HG03565 (cell line): ENCODE measurements at regions not wholly inside any gene's neighbourhood (a gene's known extent, or its start where the extent isn't known, plus 50 kb on each side); places are given as distances from the start of the nearest gene placed in this dataset.

Source experiments
- ATAC-seq: cut with Tn5 transposase; IDR thresholded peaks from one replicate; pipeline ENCODE4 v1.9.1; 2021; ENCODE audit warnings: mild to moderate bottlenecking, moderate library complexity; ENCODE audit not compliant: unreplicated experiment

DNA sequence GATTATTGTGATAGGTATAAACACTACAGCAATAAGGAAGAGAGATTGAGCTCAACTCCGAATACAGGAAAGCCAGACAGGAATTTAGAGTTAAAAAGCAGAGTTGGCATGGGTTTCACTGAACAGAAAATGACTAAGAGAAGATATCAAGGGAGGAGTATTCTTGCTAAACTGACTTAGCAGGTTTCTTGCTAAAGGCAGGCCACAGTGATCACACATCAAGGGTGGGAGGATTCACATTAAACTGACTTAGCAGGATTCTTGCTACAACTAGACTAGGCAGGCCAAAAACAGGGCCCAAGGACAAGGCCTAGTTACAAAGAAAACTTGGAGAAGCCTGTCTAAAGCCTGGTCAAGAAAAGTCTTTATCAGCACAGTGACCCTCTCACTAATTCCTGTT lies 195.1 kb downstream of the MAGEB5 start:
- ATAC-seq = no peak

DNA sequence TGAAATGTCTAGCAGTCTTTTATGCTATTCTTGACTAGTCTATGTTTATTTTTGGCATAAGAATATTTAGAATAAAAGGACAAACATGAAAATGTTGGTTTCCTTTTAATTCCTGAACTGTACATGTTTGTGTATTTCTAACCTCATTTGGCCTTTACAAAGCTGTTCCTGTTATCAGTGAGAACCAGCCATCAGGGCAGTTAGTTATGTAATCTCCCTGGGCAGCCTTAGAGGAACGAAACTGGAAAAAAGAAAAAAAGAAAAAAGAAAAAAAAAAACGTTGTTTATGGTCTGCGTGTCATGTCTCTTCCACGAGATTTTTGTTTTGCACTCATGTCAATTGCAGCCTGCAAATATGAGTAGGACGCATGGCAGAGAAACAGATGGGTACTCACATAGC lies 193.7 kb downstream of the MAGEB5 start:
- no peak for ATAC-seq

DNA sequence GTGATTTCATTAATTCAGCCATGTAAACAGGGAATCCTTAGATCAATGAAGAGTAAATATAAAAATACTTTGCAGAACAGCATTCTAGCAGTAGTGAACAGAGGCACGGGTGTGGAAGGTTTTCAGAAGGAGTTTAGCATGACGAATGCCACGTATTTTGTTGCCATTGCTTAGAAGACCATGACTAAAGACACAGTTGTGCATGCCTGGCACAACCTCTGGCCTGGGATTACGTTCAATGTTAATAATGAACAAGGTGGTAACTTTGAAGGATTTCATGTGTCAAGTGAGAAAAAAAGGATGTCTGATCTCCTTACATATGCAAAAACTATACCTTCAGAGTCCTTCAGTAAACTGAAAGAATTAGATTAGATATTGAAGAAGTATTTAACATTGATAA lies 171.9 kb downstream of the MAGEB5 start:
- ATAC-seq = no peak

- ATAC-seq = no peak
Measured at GRCh38 chrX:26376037-26376708, 160.2 kb downstream of the MAGEB5 start.

GRCh38 chrX:26375346-26375745 lies 159.4 kb downstream of the MAGEB5 start:
- ATAC-seq = no peak

GRCh38 chrX:26373829-26374228 lies 157.9 kb downstream of the MAGEB5 start:
- ATAC-seq = no peak

DNA sequence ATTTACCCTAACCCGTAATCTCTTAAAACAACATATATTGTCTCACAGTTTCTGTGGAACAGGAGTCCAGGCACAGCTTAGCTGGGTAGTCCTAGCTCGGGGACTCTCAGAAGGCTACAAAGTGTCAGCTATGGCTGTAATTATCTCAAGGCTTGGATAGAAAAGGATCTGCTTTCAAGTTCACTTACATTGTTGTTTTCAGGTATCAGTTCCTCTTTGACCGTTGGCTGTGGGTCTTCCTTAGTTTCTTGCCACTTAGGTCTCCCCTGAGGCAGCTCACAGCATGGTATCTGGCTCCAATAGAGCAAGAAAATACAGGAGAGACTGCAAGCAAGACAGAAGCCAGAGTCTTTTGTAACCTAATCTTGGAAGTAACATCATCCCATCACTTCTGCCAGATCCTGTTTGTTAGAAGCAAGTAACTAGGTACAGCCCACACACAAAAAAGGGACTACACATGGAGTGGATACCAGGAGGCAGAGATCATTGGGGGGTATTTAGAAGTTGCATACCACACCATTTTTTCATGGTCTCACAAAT lies 137.0 kb downstream of the MAGEB5 start:
- ATAC-seq = no peak

DNA sequence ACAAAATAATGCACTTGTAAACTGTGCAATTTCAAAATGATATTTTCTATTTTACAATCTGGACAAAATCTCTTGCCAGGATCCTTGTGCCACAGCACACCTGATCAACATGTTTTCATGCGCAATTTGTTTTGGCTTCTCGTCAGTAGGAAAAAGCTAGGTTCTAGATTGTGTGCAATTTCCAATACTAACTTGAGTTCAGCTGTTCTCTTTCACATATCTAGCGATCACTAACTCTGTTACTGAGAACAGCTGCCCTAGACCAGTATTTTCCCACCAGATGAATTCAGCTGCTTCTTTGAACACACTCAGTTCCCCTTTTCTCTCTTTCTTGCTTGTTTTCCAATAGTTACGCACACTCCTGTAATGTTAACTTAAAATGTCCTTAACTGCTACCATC lies 131.2 kb downstream of the MAGEB5 start:
- ATAC-seq = no peak

GRCh38 chrX:26334232-26334631 lies 118.3 kb downstream of the MAGEB5 start:
- no peak for ATAC-seq

DNA sequence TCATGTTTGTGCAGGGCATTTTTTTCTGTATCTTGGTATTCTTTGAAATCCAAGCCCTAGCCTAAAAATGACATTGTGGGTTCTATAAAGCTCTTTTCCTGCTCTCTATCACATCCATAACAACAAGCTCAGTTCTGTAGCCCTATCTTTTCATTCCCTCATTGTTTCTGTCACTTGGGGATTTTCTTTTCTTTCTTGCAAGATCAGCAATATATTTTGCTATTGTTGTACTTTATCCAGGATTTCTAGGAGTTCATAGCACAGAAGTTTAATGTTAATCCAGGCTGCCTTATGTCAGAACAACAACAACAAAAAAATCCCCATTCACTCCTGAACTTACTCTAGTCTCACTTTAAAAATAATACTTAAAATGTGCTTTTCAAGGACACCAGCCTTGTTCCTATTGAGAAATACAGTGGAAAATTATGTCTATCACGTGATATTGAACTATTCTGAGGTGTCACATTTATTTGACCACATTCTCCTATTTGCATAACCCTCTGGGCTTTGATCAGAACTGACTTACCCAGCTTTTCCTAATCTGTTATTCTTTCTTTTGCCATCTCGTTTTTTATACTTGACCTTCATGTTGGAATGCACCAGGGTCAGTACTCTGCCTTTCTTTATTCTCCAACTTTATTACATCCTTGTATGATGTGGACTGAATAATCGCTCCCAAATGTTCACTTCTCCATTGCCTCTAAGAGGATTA lies 112.8 kb downstream of the MAGEB5 start:
- no peak for ATAC-seq

- no peak for ATAC-seq
Measured at GRCh38 chrX:26309262-26309661, 93.3 kb downstream of the MAGEB5 start.

GRCh38 chrX:26295425-26295824 lies 79.5 kb downstream of the MAGEB5 start:
- no peak for ATAC-seq

DNA sequence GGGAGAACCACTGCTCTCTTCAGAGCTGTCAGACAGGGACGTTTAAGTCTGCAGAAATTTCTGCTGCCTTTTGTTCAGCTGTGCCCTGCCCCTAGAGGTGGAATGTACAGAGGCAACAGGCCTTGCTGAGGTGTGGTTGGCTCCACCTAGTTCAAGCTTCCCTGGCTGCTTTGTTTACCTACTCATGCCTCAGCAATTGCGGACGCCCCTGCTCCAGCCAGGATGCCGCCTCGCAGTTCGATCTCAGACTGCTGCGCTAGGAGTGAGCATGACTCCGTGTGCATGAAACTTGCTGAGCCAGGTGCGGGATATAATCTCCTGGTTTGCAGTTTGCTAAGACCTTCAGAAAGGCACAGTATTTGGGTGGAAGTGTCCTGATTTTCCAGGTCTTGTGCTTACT lies 70.9 kb downstream of the MAGEB5 start:
- no peak for ATAC-seq
